Esophagus squamous epithelium (tissue), 5 donors: ENCODE measurements at regions not wholly inside any gene's neighbourhood (a gene's known extent, or its start where the extent isn't known, plus 50 kb on each side); places are given as distances from the start of the nearest gene placed in this dataset.

Experiments
- DNase-seq: peaks from one replicate; lab custom pipeline; 2025; lab: John Stamatoyannopoulos, UW
- H3K27ac ChIP-seq, 4 donors: fragments of 200-600 bp; sonication (generic); one replicate each; pipeline ENCODE4 v1.5.1; 2016 to 2019; ENCODE audit warnings: mild to moderate bottlenecking in 1 of 4
- H3K27me3 ChIP-seq, 4 donors: fragments of 200-600 bp; sonication (generic); 1 replicate in 3 of 4; 2 replicates in 1 of 4; pipeline versions ENCODE4 v1.5.1 to v1.6.0; 2017 to 2021; ENCODE audit warnings: antibody characterized with exemption in 1 of 4
- H3K36me3 ChIP-seq, 3 donors: fragments of 200-600 bp; sonication (generic); one replicate each; pipeline ENCODE4 v1.5.1; 2016 to 2019
- H3K4me1 ChIP-seq, 3 donors: fragments of 200-600 bp; sonication (generic); one replicate each; pipeline ENCODE4 v1.5.1; 2017 to 2019
- H3K4me3 ChIP-seq, 4 donors: fragments of 200-600 bp; sonication (generic); 1 replicate in 3 of 4; 2 replicates in 1 of 4; pipeline ENCODE4 v1.5.1; 2016 to 2019; ENCODE audit warnings: mild to moderate bottlenecking in 2 of 4, moderate library complexity in 1 of 4
- H3K9me3 ChIP-seq, 3 donors: fragments of 200-600 bp; sonication (generic); one replicate each; pipeline ENCODE4 v1.5.1; 2016 to 2019
- CTCF ChIP-seq, 6 experiments: fragments of 450-650 bp in 4 of 6; fragments of 200-600 bp in 2 of 6; sonication (generic) in 2 of 6; IDR thresholded peaks; one replicate each; pipeline ENCODE4 v1.5.1; 2016 to 2019; ENCODE audit warnings: antibody characterized with exemption in 6 of 6, mild to moderate bottlenecking in 4 of 6, moderate library complexity in 4 of 6
- POLR2A ChIP-seq, 4 donors: fragments of 450-650 bp; IDR thresholded peaks; one replicate each; pipeline ENCODE4 v1.6.1; 2017; ENCODE audit warnings: antibody characterized with exemption in 4 of 4, mild to moderate bottlenecking in 4 of 4, moderate library complexity in 3 of 4
- WGBS, 2 donors: methylation state at CpG; one replicate each; pipeline ENCODE4 v1.1.5; 2018; 5-methylcytosine and 5-hydroxymethylcytosine counted together
- intact Hi-C: fragments of 100-400 bp; cut with DNase I; formaldehyde crosslinking; loops from one replicate; pipeline ENCODE4 v1.15.0; 2022
- donor health status: DM: yes; HTN: yes; CAD: no.

GRCh38 chr1:185500001-185500626 lies 183.1 kb upstream of the IVNS1ABP start:
- Histone ChIP-seq H3K9me3 (no peaks in the 10 kb centered on the region), H3K27ac (no peak overlapping the region), H3K4me3 (no peak overlapping the region), H3K4me1 (no peaks in the 10 kb centered on the region), H3K36me3 (no peaks in the 10 kb centered on the region), H3K27me3 (no peaks in the 10 kb centered on the region)
- DNase-seq: no peak
- TF ChIP-seq CTCF (IDR thresholded peaks at IDR 0.05) (no peak), POLR2A (IDR thresholded peaks at IDR 0.05) (no peak)
- intact Hi-C loops: no loop called here
- WGBS, 2 donors: 44 to 68% methylated on average over 4 of the region's 4 CpGs

GRCh38 chr1:185498207-185498606 lies 181.2 kb upstream of the IVNS1ABP start:
- H3K27ac ChIP-seq: no peak overlapping the region
- TF ChIP-seq CTCF (IDR thresholded peaks at IDR 0.05): no peak
- TF ChIP-seq POLR2A (IDR thresholded peaks at IDR 0.05): no peak
- H3K9me3 ChIP-seq: no peaks in the 10 kb centered on the region
- no peak for DNase-seq
- H3K27me3 ChIP-seq: no peaks in the 10 kb centered on the region
- intact Hi-C loops: no loop called here
- 92 to 93% methylated on average over 2 of the region's 2 CpGs for WGBS, 2 donors
- H3K36me3 ChIP-seq: no peaks in the 10 kb centered on the region
- H3K4me1 ChIP-seq: no peaks in the 10 kb centered on the region
- no peak overlapping the region for H3K4me3 ChIP-seq

GRCh38 chr1:185497177-185497576 lies 180.1 kb upstream of the IVNS1ABP start:
- Histone ChIP-seq H3K4me1 (no peaks in the 10 kb centered on the region), H3K4me3 (no peak overlapping the region), H3K36me3 (no peaks in the 10 kb centered on the region), H3K9me3 (no peaks in the 10 kb centered on the region), H3K27me3 (no peaks in the 10 kb centered on the region), H3K27ac (no peak overlapping the region)
- DNase-seq: no peak
- TF ChIP-seq CTCF (IDR thresholded peaks at IDR 0.05) (no peak), POLR2A (IDR thresholded peaks at IDR 0.05) (no peak)
- intact Hi-C loops: no loop called here

GRCh38 chr1:185495898-185496297 lies 178.9 kb upstream of the IVNS1ABP start:
- intact Hi-C loops: no loop called here
- H3K27ac ChIP-seq: no peak overlapping the region
- no peaks in the 10 kb centered on the region for H3K27me3 ChIP-seq
- TF ChIP-seq CTCF (IDR thresholded peaks at IDR 0.05): no peak
- TF ChIP-seq POLR2A (IDR thresholded peaks at IDR 0.05): no peak
- no peaks in the 10 kb centered on the region for H3K9me3 ChIP-seq
- 71 to 76% methylated on average over 1 of the region's 1 CpG for WGBS, 2 donors
- H3K4me3 ChIP-seq: no peak overlapping the region
- no peaks in the 10 kb centered on the region for H3K4me1 ChIP-seq
- DNase-seq: no peak
- no peaks in the 10 kb centered on the region for H3K36me3 ChIP-seq

GRCh38 chr1:185495007-185495406 lies 178.0 kb upstream of the IVNS1ABP start:
- Histone ChIP-seq H3K27me3 (no peaks in the 10 kb centered on the region), H3K4me3 (no peak overlapping the region), H3K4me1 (no peaks in the 10 kb centered on the region), H3K27ac (no peak overlapping the region), H3K9me3 (no peaks in the 10 kb centered on the region), H3K36me3 (no peaks in the 10 kb centered on the region)
- no peak for TF ChIP-seq CTCF (IDR thresholded peaks at IDR 0.05)
- TF ChIP-seq POLR2A (IDR thresholded peaks at IDR 0.05): no peak
- intact Hi-C loops: no loop called here
- no peak for DNase-seq
